Activated naive CD8-positive, alpha-beta T cell treated with anti-CD3 and anti-CD28 coated beads, Interleukin-2, amount 10 ng/mL, durations not matched to agents 7 days and 5 days (primary cell): ENCODE measurements at regions not wholly inside any gene's neighbourhood (a gene's known extent, or its start where the extent isn't known, plus 50 kb on each side); places are given as distances from the start of the nearest gene placed in this dataset.

Experiments used
- ATAC-seq: fragments of 150-1000 bp; cut with Tn5 transposase; one replicate; pipeline ENCODE4 v1.10.0; 2021; ENCODE audit warnings: low read depth, moderate library complexity
- POLR2A ChIA-PET: fragments of 350-600 bp; sonication (Branson Sonifier 250); formaldehyde crosslinking; loops from one replicate; lab custom pipeline; 2021; ENCODE audit warnings: antibody characterized with exemption; lab: Charles Lee
- DNase-seq: peaks from one replicate; pipeline ENCODE4 v3.0.0; 2021
- H3K27ac Mint-ChIP-seq: one replicate; pipeline ENCODE4 v1.8.0; 2022; ENCODE audit warnings: mild to moderate bottlenecking, mixed read lengths
- H3K27me3 Mint-ChIP-seq: one replicate; pipeline ENCODE4 v1.8.0; 2022; ENCODE audit warnings: mild to moderate bottlenecking, moderate library complexity, mixed read lengths
- H3K36me3 Mint-ChIP-seq: one replicate; pipeline ENCODE4 v1.8.0; 2021; ENCODE audit warnings: mild to moderate bottlenecking, mixed read lengths
- H3K4me1 Mint-ChIP-seq: one replicate; pipeline ENCODE4 v1.8.0; 2021; ENCODE audit warnings: mixed read lengths
- H3K4me3 Mint-ChIP-seq: one replicate; pipeline ENCODE4 v1.8.0; 2022; ENCODE audit warnings: mild to moderate bottlenecking, moderate library complexity, mixed read lengths
- H3K9me3 Mint-ChIP-seq: one replicate; pipeline ENCODE4 v1.8.0; 2021; ENCODE audit warnings: mixed read lengths

GRCh38 chr15:46766021-46766420 lies 951.3 kb upstream of the SEMA6D start:
- Mint-ChIP-seq H3K4me3 (no peak overlapping the region), H3K4me1 (no peaks in the 10 kb centered on the region)
- ATAC-seq: no peak

GRCh38 chr15:46768287-46768686 lies 949.0 kb upstream of the SEMA6D start:
- ATAC-seq (no peak), DNase-seq (no peak)
- no peaks in the 10 kb centered on the region for H3K4me1 Mint-ChIP-seq
- POLR2A ChIA-PET: no interaction called here
- no peaks in the 10 kb centered on the region for H3K36me3 Mint-ChIP-seq
- no peak overlapping the region for H3K27ac Mint-ChIP-seq
- no peaks in the 10 kb centered on the region for H3K27me3 Mint-ChIP-seq
- no peak overlapping the region for H3K4me3 Mint-ChIP-seq
- peaks cover 7% of the 10 kb centered on the region for H3K9me3 Mint-ChIP-seq

More at GRCh38 chr15:46766021-46766420, 951.3 kb upstream of the SEMA6D start:
- Mint-ChIP-seq H3K36me3 (no peaks in the 10 kb centered on the region), H3K9me3 (peaks cover 7% of the 10 kb centered on the region), H3K27me3 (no peaks in the 10 kb centered on the region), H3K27ac (no peak overlapping the region)
- no peak for DNase-seq
- POLR2A ChIA-PET: no interaction called here

- no peaks in the 10 kb centered on the region for H3K4me1 Mint-ChIP-seq
- DNase-seq: no peak
- H3K27me3 Mint-ChIP-seq: no peaks in the 10 kb centered on the region
- ATAC-seq: no peak
- H3K4me3 Mint-ChIP-seq: no peak overlapping the region
- POLR2A ChIA-PET: no interaction called here
- peaks cover 11% of the 10 kb centered on the region for H3K9me3 Mint-ChIP-seq
- H3K36me3 Mint-ChIP-seq: no peaks in the 10 kb centered on the region
- H3K27ac Mint-ChIP-seq: no peak overlapping the region
These were observed 944.3 kb upstream of the SEMA6D start for GRCh38 chr15:46773016-46773415.

GRCh38 chr15:46778876-46779275 lies 938.4 kb upstream of the SEMA6D start:
- Mint-ChIP-seq H3K36me3 (no peaks in the 10 kb centered on the region), H3K9me3 (peaks cover 10% of the 10 kb centered on the region), H3K27me3 (no peaks in the 10 kb centered on the region), H3K4me3 (no peak overlapping the region), H3K27ac (no peak overlapping the region), H3K4me1 (no peaks in the 10 kb centered on the region)
- ATAC-seq: no peak
- POLR2A ChIA-PET: no interaction called here
- DNase-seq: no peak

- POLR2A ChIA-PET: no interaction called here
- H3K27ac Mint-ChIP-seq: no peak overlapping the region
- no peaks in the 10 kb centered on the region for H3K4me1 Mint-ChIP-seq
- no peak for DNase-seq
- no peak for ATAC-seq
- H3K36me3 Mint-ChIP-seq: no peaks in the 10 kb centered on the region
- H3K4me3 Mint-ChIP-seq: no peak overlapping the region
- peaks cover 5% of the 10 kb centered on the region for H3K9me3 Mint-ChIP-seq
- no peaks in the 10 kb centered on the region for H3K27me3 Mint-ChIP-seq
These were observed 930.6 kb upstream of the SEMA6D start for GRCh38 chr15:46786590-46787285.

GRCh38 chr15:46795685-46796084 lies 921.6 kb upstream of the SEMA6D start:
- no peak overlapping the region for H3K27ac Mint-ChIP-seq
- H3K9me3 Mint-ChIP-seq: peaks cover 6% of the 10 kb centered on the region
- DNase-seq: no peak
- H3K4me3 Mint-ChIP-seq: no peak overlapping the region
- no peak for ATAC-seq
- no peaks in the 10 kb centered on the region for H3K4me1 Mint-ChIP-seq
- H3K36me3 Mint-ChIP-seq: no peaks in the 10 kb centered on the region
- POLR2A ChIA-PET: no interaction called here
- no peaks in the 10 kb centered on the region for H3K27me3 Mint-ChIP-seq

- Mint-ChIP-seq H3K4me1 (no peaks in the 10 kb centered on the region), H3K9me3 (peaks cover 4% of the 10 kb centered on the region), H3K27me3 (no peaks in the 10 kb centered on the region), H3K4me3 (no peak overlapping the region), H3K27ac (no peak overlapping the region), H3K36me3 (no peaks in the 10 kb centered on the region)
- no peak for ATAC-seq
- no peak for DNase-seq
- POLR2A ChIA-PET: no interaction called here
These were observed 908.5 kb upstream of the SEMA6D start for GRCh38 chr15:46808834-46809233.

- no peaks in the 10 kb centered on the region for H3K27me3 Mint-ChIP-seq
- DNase-seq (no peak), ATAC-seq (no peak)
- no peaks in the 10 kb centered on the region for H3K36me3 Mint-ChIP-seq
- peaks cover 8% of the 10 kb centered on the region for H3K9me3 Mint-ChIP-seq
- POLR2A ChIA-PET: no interaction called here
- H3K4me3 Mint-ChIP-seq: no peak overlapping the region
- H3K27ac Mint-ChIP-seq: no peak overlapping the region
- H3K4me1 Mint-ChIP-seq: no peaks in the 10 kb centered on the region
These were observed 902.1 kb upstream of the SEMA6D start for GRCh38 chr15:46815240-46815639.

- H3K27ac Mint-ChIP-seq: no peak overlapping the region
- H3K36me3 Mint-ChIP-seq: no peaks in the 10 kb centered on the region
- H3K4me3 Mint-ChIP-seq: no peak overlapping the region
- peaks cover 8% of the 10 kb centered on the region for H3K9me3 Mint-ChIP-seq
- POLR2A ChIA-PET: no interaction called here
- ATAC-seq (no peak), DNase-seq (no peak)
- H3K27me3 Mint-ChIP-seq: no peaks in the 10 kb centered on the region
- no peaks in the 10 kb centered on the region for H3K4me1 Mint-ChIP-seq
These were observed 901.5 kb upstream of the SEMA6D start for GRCh38 chr15:46815765-46816164.

- no peak overlapping the region for H3K27ac Mint-ChIP-seq
- no peaks in the 10 kb centered on the region for H3K4me1 Mint-ChIP-seq
- ATAC-seq (no peak), DNase-seq (no peak)
- peaks cover 6% of the 10 kb centered on the region for H3K9me3 Mint-ChIP-seq
- H3K36me3 Mint-ChIP-seq: no peaks in the 10 kb centered on the region
- no peaks in the 10 kb centered on the region for H3K27me3 Mint-ChIP-seq
- POLR2A ChIA-PET: no interaction called here
- H3K4me3 Mint-ChIP-seq: no peak overlapping the region
These were observed 868.6 kb upstream of the SEMA6D start for GRCh38 chr15:46848704-46849103.

- ATAC-seq: no peak
- POLR2A ChIA-PET: no interaction called here
- H3K4me1 Mint-ChIP-seq: no peaks in the 10 kb centered on the region
- no peaks in the 10 kb centered on the region for H3K27me3 Mint-ChIP-seq
- DNase-seq: no peak
- no peak overlapping the region for H3K4me3 Mint-ChIP-seq
- no peak overlapping the region for H3K27ac Mint-ChIP-seq
- H3K36me3 Mint-ChIP-seq: no peaks in the 10 kb centered on the region
- H3K9me3 Mint-ChIP-seq: no peaks in the 10 kb centered on the region
These were observed 863.7 kb upstream of the SEMA6D start for GRCh38 chr15:46853600-46853999.

- H3K27me3 Mint-ChIP-seq: no peaks in the 10 kb centered on the region
- H3K27ac Mint-ChIP-seq: no peak overlapping the region
- no peaks in the 10 kb centered on the region for H3K9me3 Mint-ChIP-seq
- no peak for ATAC-seq
- POLR2A ChIA-PET: no interaction called here
- H3K4me1 Mint-ChIP-seq: no peaks in the 10 kb centered on the region
- no peaks in the 10 kb centered on the region for H3K36me3 Mint-ChIP-seq
- H3K4me3 Mint-ChIP-seq: no peak overlapping the region
- DNase-seq: no peak
These were observed 862.7 kb upstream of the SEMA6D start for GRCh38 chr15:46854564-46854963.

GRCh38 chr15:46855388-46855787 lies 861.9 kb upstream of the SEMA6D start:
- no peaks in the 10 kb centered on the region for H3K27me3 Mint-ChIP-seq
- H3K36me3 Mint-ChIP-seq: no peaks in the 10 kb centered on the region
- no peak overlapping the region for H3K27ac Mint-ChIP-seq
- DNase-seq: no peak
- ATAC-seq: no peak
- no peaks in the 10 kb centered on the region for H3K9me3 Mint-ChIP-seq
- no peak overlapping the region for H3K4me3 Mint-ChIP-seq
- POLR2A ChIA-PET: no interaction called here
- H3K4me1 Mint-ChIP-seq: no peaks in the 10 kb centered on the region

- POLR2A ChIA-PET: no interaction called here
- H3K27me3 Mint-ChIP-seq: no peaks in the 10 kb centered on the region
- H3K9me3 Mint-ChIP-seq: no peaks in the 10 kb centered on the region
- DNase-seq: no peak
- H3K4me1 Mint-ChIP-seq: no peaks in the 10 kb centered on the region
- ATAC-seq: no peak
- H3K27ac Mint-ChIP-seq: no peak overlapping the region
- H3K36me3 Mint-ChIP-seq: no peaks in the 10 kb centered on the region
- H3K4me3 Mint-ChIP-seq: no peak overlapping the region
These were observed 860.3 kb upstream of the SEMA6D start for GRCh38 chr15:46856839-46857502.
